BJ (cell line): ENCODE measurements at regions not wholly inside any gene's neighbourhood (a gene's known extent, or its start where the extent isn't known, plus 50 kb on each side); places are given as distances from the start of the nearest gene placed in this dataset.
"Not testable (repeated sequence)": the region's sequence is repeated elsewhere in the genome, so short reads cannot be mapped to it uniquely, and the experiment has no call there.

Source experiments
- CTCF ChIA-PET: fragments of 350-600 bp; formaldehyde crosslinking; extraction: SDS; loops from one replicate; lab custom pipeline; 2021; ENCODE audit warnings: antibody characterized with exemption, inconsistent platforms; lab: Yijun Ruan, JAX
- POLR2A ChIA-PET: fragments of 300-600 bp; sonication (Branson Sonifier 250); formaldehyde crosslinking; extraction: SDS; loops from one replicate; lab custom pipeline; 2021; ENCODE audit warnings: antibody characterized with exemption; lab: Charles Lee
- DNase-seq: peaks from one replicate; pipeline ENCODE4 v3.0.0-alpha.2; 2011; ENCODE audit warnings: low read depth
- H3K27me3 ChIP-seq: 2 replicates; pipeline ENCODE4 v1.6.0; 2011; ENCODE audit warnings: low read length; ENCODE audit not compliant: control insufficient read depth, insufficient read depth
- H3K36me3 ChIP-seq: 2 replicates; pipeline ENCODE4 v1.5.1; 2011; ENCODE audit warnings: low read length; ENCODE audit not compliant: control insufficient read depth, insufficient read depth
- H3K4me3 ChIP-seq: 2 replicates; pipeline ENCODE4 v1.5.1; 2011; ENCODE audit warnings: low read depth, mild to moderate bottlenecking, control low read depth, low read length
- CTCF ChIP-seq: IDR thresholded peaks from 2 replicates; pipeline ENCODE4 v1.5.1; 2011; ENCODE audit warnings: low read depth, mild to moderate bottlenecking, control low read depth, inconsistent platforms, low read length, moderate library complexity; ENCODE audit not compliant: insufficient read depth

- Histone ChIP-seq H3K27me3 (peaks cover 3% of the 10 kb centered on the region), H3K36me3 (no peaks in the 10 kb centered on the region), H3K4me3 (no peak overlapping the region)
- DNase-seq: no peak
- ChIA-PET CTCF (no interaction called here), POLR2A (no interaction called here)
- TF ChIP-seq CTCF: no peak
These were observed 188.2 kb downstream of the CYP26B1 start for GRCh38 chr2:71959494-71959893.

- POLR2A ChIA-PET, DNase-seq, H3K27me3 ChIP-seq, H3K4me3 ChIP-seq, H3K36me3 ChIP-seq: not testable (repeated sequence)
- CTCF ChIA-PET: interaction anchor here (1.3 kb wide), 1 partner anchor 9 kb away, joined by 3 read pairs; no protein-coding TSS in a partner anchor
These were observed 189.2 kb downstream of the CYP26B1 start for GRCh38 chr2:71958426-71958825.

GRCh38 chr2:71952572-71953188 lies 195.0 kb downstream of the CYP26B1 start:
- Histone ChIP-seq H3K27me3 (no peaks in the 10 kb centered on the region), H3K4me3 (no peak overlapping the region), H3K36me3 (peaks cover 1% of the 10 kb centered on the region; the same call in 1 of the 2 replicates)
- CTCF ChIA-PET: interaction anchor here (0.7 to 1.2 kb wide), 5 partner anchors 10 to 343 kb away, joined by 3 to 4 read pairs (median 3); no protein-coding TSS in a partner anchor
- no peak for DNase-seq
- no peak for TF ChIP-seq CTCF
- POLR2A ChIA-PET: no interaction called here

- DNase-seq: no peak
- no peak for TF ChIP-seq CTCF
- Histone ChIP-seq H3K27me3 (no peaks in the 10 kb centered on the region), H3K36me3 (peaks cover 1% of the 10 kb centered on the region; the same call in 1 of the 2 replicates), H3K4me3 (no peak overlapping the region)
- CTCF ChIA-PET: interaction anchor here (0.7 to 1.2 kb wide), 4 partner anchors 10 to 342 kb away, joined by 3 to 4 read pairs (median 3); no protein-coding TSS in a partner anchor
- POLR2A ChIA-PET: no interaction called here
These were observed 195.8 kb downstream of the CYP26B1 start for GRCh38 chr2:71951718-71952404.

GRCh38 chr2:71951083-71951468 lies 196.6 kb downstream of the CYP26B1 start:
- ChIA-PET CTCF (interaction anchor here (0.9 to 1.7 kb wide), 2 partner anchors 10 to 43 kb away, joined by 3 to 4 read pairs; no protein-coding TSS in a partner anchor), POLR2A (no interaction called here)
- DNase-seq: no peak

More at GRCh38 chr2:71951083-71951468, 196.6 kb downstream of the CYP26B1 start:
- H3K27me3 ChIP-seq: no peaks in the 10 kb centered on the region
- peaks cover 1% of the 10 kb centered on the region; the same call in 1 of the 2 replicates for H3K36me3 ChIP-seq
- H3K4me3 ChIP-seq: no peak overlapping the region
- no peak for TF ChIP-seq CTCF
